ENCODE measurements at regions not wholly inside any gene's neighbourhood (a gene's known extent, or its start where the extent isn't known, plus 50 kb on each side); places are given as distances from the start of the nearest gene placed in this dataset.
A peak's percentile ranks its signal among the peaks of the same experiment; 100 is the strongest.

- peaks cover 2% of the 10 kb centered on the region for H3K9me3 Mint-ChIP-seq
- ChIA-PET POLR2A (no interaction called here), CTCF (no interaction called here)
- intact Hi-C loops (cut with micrococcal nuclease): no loop called here
- no peak overlapping the region for H3K4me3 Mint-ChIP-seq
- peaks cover 8% of the 10 kb centered on the region for H3K27me3 Mint-ChIP-seq
- H3K4me1 Mint-ChIP-seq: no peaks in the 10 kb centered on the region
- no peak for TF ChIP-seq CTCF (IDR thresholded peaks at IDR 0.05)
- H3K27ac Mint-ChIP-seq: no peak overlapping the region
- DNase-seq: no peak
- ATAC-seq (ENCODE audit: low read depth): no peak
- H3K36me3 Mint-ChIP-seq (ENCODE audit: low read depth): no peaks in the 10 kb centered on the region
Measured at GRCh38 chr1:61597601-61598000, 127.3 kb downstream of the TM2D1 start.

GRCh38 chr1:61593331-61593730 is 131.6 kb downstream of the TM2D1 start:
- no peak overlapping the region for H3K27ac Mint-ChIP-seq
- H3K4me3 Mint-ChIP-seq: no peak overlapping the region
- ATAC-seq (ENCODE audit: low read depth): no peak
- POLR2A ChIA-PET: no interaction called here
- DNase-seq: no peak
- H3K4me1 Mint-ChIP-seq: no peaks in the 10 kb centered on the region
- CTCF ChIA-PET: no interaction called here
- no peaks in the 10 kb centered on the region for H3K36me3 Mint-ChIP-seq (ENCODE audit: low read depth)
- intact Hi-C loops (cut with micrococcal nuclease): no loop called here
- no peak for TF ChIP-seq CTCF (IDR thresholded peaks at IDR 0.05)
- peaks cover 6% of the 10 kb centered on the region for H3K27me3 Mint-ChIP-seq
- H3K9me3 Mint-ChIP-seq: peaks cover 2% of the 10 kb centered on the region

- Mint-ChIP-seq H3K27ac (no peak overlapping the region), H3K9me3 (no peaks in the 10 kb centered on the region)
Measured at GRCh38 chr1:61591351-61591750, 133.6 kb downstream of the TM2D1 start.

GRCh38 chr1:61588736-61589672 is 135.9 kb downstream of the TM2D1 start:
- ATAC-seq (ENCODE audit: low read depth): peak; percentile 37
- intact Hi-C loops (cut with micrococcal nuclease): loop anchor here (1.0 to 5.0 kb wide), 4 partner anchors 263 to 1618 kb away; no protein-coding TSS in a partner anchor

More at GRCh38 chr1:61591351-61591750, 133.6 kb downstream of the TM2D1 start:
- no peaks in the 10 kb centered on the region for H3K4me1 Mint-ChIP-seq
- intact Hi-C loops (cut with micrococcal nuclease): no loop called here
- CTCF ChIA-PET: no interaction called here
- TF ChIP-seq CTCF (IDR thresholded peaks at IDR 0.05): no peak
- H3K4me3 Mint-ChIP-seq: no peak overlapping the region
- no peak for DNase-seq
- ATAC-seq (ENCODE audit: low read depth): no peak
- H3K27me3 Mint-ChIP-seq: peaks cover 2% of the 10 kb centered on the region
- POLR2A ChIA-PET: no interaction called here
- H3K36me3 Mint-ChIP-seq (ENCODE audit: low read depth): no peaks in the 10 kb centered on the region

More at GRCh38 chr1:61588736-61589672, 135.9 kb downstream of the TM2D1 start:
- Mint-ChIP-seq H3K4me3 (no peak overlapping the region), H3K36me3 (ENCODE audit: low read depth) (no peaks in the 10 kb centered on the region), H3K27me3 (peaks cover 2% of the 10 kb centered on the region), H3K9me3 (no peaks in the 10 kb centered on the region), H3K27ac (no peak overlapping the region), H3K4me1 (no peaks in the 10 kb centered on the region)
- ChIA-PET POLR2A (no interaction called here), CTCF (interaction anchor here (0.7 to 1.6 kb wide), 4 partner anchors 11 to 610 kb away, joined by 3 to 14 read pairs (median 5); no protein-coding TSS in a partner anchor)
- DNase-seq: no peak
- TF ChIP-seq CTCF (IDR thresholded peaks at IDR 0.05): peak; percentile 71

Measured in activated B cell treated with CpG ODN at 0.5 μM for 24 hours (primary cell).